HepG2 (cell line): ENCODE measurements at regions not wholly inside any gene's neighbourhood (a gene's known extent, or its start where the extent isn't known, plus 50 kb on each side); places are given as distances from the start of the nearest gene placed in this dataset.

ENCODE experiments used
- AHR ChIP-seq: IDR thresholded peaks from 2 replicates; pipeline ENCODE4 v1.6.1; 2018; ENCODE audit warnings: missing genetic modification reagents, missing compliant biosample characterization
- ARID4A ChIP-seq: sonication (generic); formaldehyde crosslinking; IDR thresholded peaks from 2 replicates; pipeline ENCODE4 v1.5.0; 2020; ENCODE audit warnings: mild to moderate bottlenecking, missing genetic modification reagents, borderline replicate concordance
- BHLHE40 ChIP-seq: IDR thresholded peaks from 2 replicates; pipeline ENCODE4 v1.6.1; 2011; ENCODE audit warnings: low read length, improper control_type of control experiment
- BORCS8-MEF2B ChIP-seq: sonication (generic); formaldehyde crosslinking; IDR thresholded peaks from 2 replicates; pipeline ENCODE4 v1.8.0; 2022; ENCODE audit warnings: mild to moderate bottlenecking, missing genetic modification reagents
- E2F5 ChIP-seq: sonication (generic); formaldehyde crosslinking; conservative IDR thresholded peaks from 2 replicates; pipeline ENCODE4 v1.4.0; 2020; ENCODE audit warnings: missing genetic modification reagents
- FIP1L1 ChIP-seq: fragments of 200-400 bp; formaldehyde crosslinking; IDR thresholded peaks from 2 replicates; pipeline ENCODE4 v1.6.1; 2018; ENCODE audit warnings: low read depth, mild to moderate bottlenecking, low read length, moderate library complexity, borderline replicate concordance; ENCODE audit not compliant: insufficient read depth
- GATAD2A ChIP-seq: IDR thresholded peaks from 2 replicates; pipeline ENCODE4 v1.6.1; 2016
- KLF9 ChIP-seq: IDR thresholded peaks from 2 replicates; pipeline ENCODE4 v1.6.1; 2016; ENCODE audit warnings: low read depth
- MXD4 ChIP-seq: IDR thresholded peaks from 2 replicates; pipeline ENCODE4 v1.6.1; 2016; ENCODE audit warnings: mild to moderate bottlenecking, missing biosample characterization, missing genetic modification reagents
- NFATC3 ChIP-seq: sonication (generic); formaldehyde crosslinking; IDR thresholded peaks from 2 replicates; pipeline ENCODE4 v1.5.1; 2020; ENCODE audit warnings: mild to moderate bottlenecking, missing genetic modification reagents
- NKX3-1 ChIP-seq: sonication (generic); formaldehyde crosslinking; IDR thresholded peaks from 2 replicates; pipeline ENCODE4 v1.5.0; 2020; ENCODE audit warnings: missing genetic modification reagents
- PAF1 ChIP-seq: IDR thresholded peaks from 2 replicates; pipeline ENCODE4 v1.6.1; 2016; ENCODE audit warnings: missing genetic modification reagents, missing compliant biosample characterization
- PAWR ChIP-seq: sonication (generic); formaldehyde crosslinking; IDR thresholded peaks from 2 replicates; pipeline ENCODE4 v1.4.0; 2020; ENCODE audit warnings: missing genetic modification reagents, mild to moderate bottlenecking, borderline replicate concordance
- PPARG ChIP-seq: conservative IDR thresholded peaks from 2 replicates; pipeline ENCODE4 v1.6.1; 2016; ENCODE audit warnings: missing biosample characterization, missing genetic modification reagents
- SUZ12 ChIP-seq: fragments of 150-350 bp; IDR thresholded peaks from 2 replicates; pipeline ENCODE4 v1.6.1; 2014; ENCODE audit warnings: low read depth, low read length
- TOPORS ChIP-seq: sonication (generic); formaldehyde crosslinking; IDR thresholded peaks from 2 replicates; pipeline ENCODE4 v1.8.0; 2023; ENCODE audit warnings: mild to moderate bottlenecking, missing genetic modification reagents
- TRIM24 ChIP-seq: sonication (generic); formaldehyde crosslinking; IDR thresholded peaks from 2 replicates; pipeline ENCODE4 v1.8.0; 2022; ENCODE audit warnings: mild to moderate bottlenecking, missing genetic modification reagents
- ZNF225 ChIP-seq: sonication (generic); formaldehyde crosslinking; IDR thresholded peaks from 2 replicates; pipeline ENCODE4 v1.4.0; 2020; ENCODE audit warnings: mild to moderate bottlenecking, missing genetic modification reagents
- ZNF251 ChIP-seq: sonication (generic); formaldehyde crosslinking; IDR thresholded peaks from 2 replicates; pipeline ENCODE4 v1.9.0; 2021; ENCODE audit warnings: mild to moderate bottlenecking, missing genetic modification reagents
- ZNF253 ChIP-seq: sonication (generic); formaldehyde crosslinking; IDR thresholded peaks from 2 replicates; pipeline ENCODE4 v1.8.0; 2022; ENCODE audit warnings: mild to moderate bottlenecking, missing genetic modification reagents, borderline replicate concordance
- ZNF256 ChIP-seq: sonication (generic); formaldehyde crosslinking; conservative IDR thresholded peaks from 2 replicates; pipeline ENCODE4 v1.4.0; 2020; ENCODE audit warnings: missing genetic modification reagents
- ZNF33B ChIP-seq: sonication (generic); formaldehyde crosslinking; IDR thresholded peaks from 2 replicates; pipeline ENCODE4 v1.5.1; 2020; ENCODE audit warnings: mild to moderate bottlenecking, missing genetic modification reagents
- ZNF562 ChIP-seq: sonication (generic); formaldehyde crosslinking; IDR thresholded peaks from 2 replicates; pipeline ENCODE4 v1.8.0; 2022; ENCODE audit warnings: missing genetic modification reagents, borderline replicate concordance
- ZNF564 ChIP-seq: sonication (generic); formaldehyde crosslinking; IDR thresholded peaks from 2 replicates; pipeline ENCODE4 v1.8.1; 2023; ENCODE audit warnings: mild to moderate bottlenecking, missing genetic modification reagents
- ZNF660 ChIP-seq: sonication (generic); formaldehyde crosslinking; IDR thresholded peaks from 2 replicates; pipeline ENCODE4 v1.5.1; 2020; ENCODE audit warnings: mild to moderate bottlenecking, low read depth, missing genetic modification reagents, borderline replicate concordance
- ZSCAN29 ChIP-seq: sonication (generic); formaldehyde crosslinking; conservative IDR thresholded peaks from 2 replicates; pipeline ENCODE4 v1.4.0; 2020; ENCODE audit warnings: mild to moderate bottlenecking, missing genetic modification reagents

- TF ChIP-seq FIP1L1, result no peak
- TF ChIP-seq ARID4A (CRISPR knock-in tag), result peak; percentile 74; the same call in 1 of the 2 replicates
- TF ChIP-seq ZNF564 (CRISPR knock-in tag), result no peak
- TF ChIP-seq BORCS8-MEF2B (CRISPR knock-in tag), result 0 out of 2 replicates have a peak, but pooled peaks have one; percentile 34
- no peak for TF ChIP-seq TRIM24 (CRISPR knock-in tag)
- peak; percentile 62 for TF ChIP-seq NKX3-1
- TF ChIP-seq PPARG (CRISPR knock-in tag), result peak; percentile 81
- TF ChIP-seq ZNF660 (CRISPR knock-in tag), result no peak
- TF ChIP-seq SUZ12, result no peak
- TF ChIP-seq BHLHE40, result peak; percentile 81
- no peak for TF ChIP-seq PAWR (CRISPR knock-in tag)
- TF ChIP-seq NFATC3 (CRISPR knock-in tag), result peak; percentile 14; the same call in 1 of the 2 replicates
- TF ChIP-seq TOPORS (CRISPR knock-in tag), result no peak; the same call in 1 of the 2 replicates
- TF ChIP-seq AHR, result peak; percentile 78
- no peak; the same call in 1 of the 2 replicates for TF ChIP-seq PAF1 (CRISPR knock-in tag)
- TF ChIP-seq ZNF33B (CRISPR knock-in tag), result peak; percentile 62; the same call in 1 of the 2 replicates
- TF ChIP-seq ZNF562 (CRISPR knock-in tag), result no peak
- TF ChIP-seq ZNF225, result peak; percentile 86; the same call in 1 of the 2 replicates
- TF ChIP-seq GATAD2A (CRISPR knock-in tag), result peak; percentile 96
- TF ChIP-seq KLF9 (CRISPR knock-in tag), result peak; percentile 89; the same call in 1 of the 2 replicates
- TF ChIP-seq MXD4 (CRISPR knock-in tag), result peak; percentile 74
- TF ChIP-seq ZNF256 (CRISPR knock-in tag), result no peak
- no peak for TF ChIP-seq E2F5
- peak; percentile 20; the same call in 1 of the 2 replicates for TF ChIP-seq ZSCAN29 (CRISPR knock-in tag)
- no peak for TF ChIP-seq ZNF253 (CRISPR knock-in tag)
- TF ChIP-seq ZNF251 (CRISPR knock-in tag), result peak; percentile 93; the same call in 1 of the 2 replicates
Measured at GRCh38 chr6:1227935-1228753, 83.8 kb upstream of the FOXQ1 start (continued).
